ENCODE measurements at regions not wholly inside any gene's neighbourhood (a gene's known extent, or its start where the extent isn't known, plus 50 kb on each side); places are given as distances from the start of the nearest gene placed in this dataset.

DNA sequence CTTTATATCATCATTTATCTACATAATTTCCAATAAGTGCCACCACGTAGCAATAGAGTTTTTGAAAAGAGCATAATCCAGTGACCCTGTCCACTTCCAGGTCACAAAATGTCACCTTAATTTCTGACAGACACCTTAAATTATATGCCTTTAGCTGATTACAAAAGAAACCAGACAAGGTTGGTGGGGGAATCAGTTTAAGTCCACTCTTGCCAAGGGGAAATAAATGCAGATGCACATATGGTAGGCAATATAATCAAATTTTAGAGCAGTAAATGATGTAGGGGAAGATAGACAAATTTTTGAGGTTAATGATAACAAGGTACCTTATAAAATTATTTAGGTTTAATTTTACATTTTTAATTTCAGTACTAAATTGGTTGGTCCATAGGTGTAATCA is 253.5 kb downstream of the ZIC1 start:
- dilution Hi-C loops (cut with HindIII; ENCODE audit: low sequenced_read_pairs, unreplicated experiment) (no loop called here), in situ Hi-C loops (cut with MboI; ENCODE audit: low sequenced_read_pairs) (no loop called here), intact Hi-C loops (cut with micrococcal nuclease) (no loop called here)
- no peak overlapping the region for H3K4ac ChIP-seq (ENCODE audit: low read depth, low read length)
- H3K79me1 ChIP-seq (ENCODE audit: low read depth in 1 of 2, low read length in 2 of 2): no peaks in the 10 kb centered on the region
- no CpG with 5 or more reads among the region's 1 CpG for WGBS, 2 experiments (ENCODE audit: extremely low coverage in 2 of 2, insufficient read length in 1 of 2)
- H3K14ac ChIP-seq (replicated peaks; ENCODE audit: low read depth, low read length): no peak overlapping the region
- H4K91ac ChIP-seq (ENCODE audit: insufficient read depth, low read depth, low read length): no peak overlapping the region
- H2AK5ac ChIP-seq (ENCODE audit: low read depth, low read length): no peak overlapping the region
- no peak overlapping the region for H2BK15ac ChIP-seq (ENCODE audit: low read depth, low read length)
- no peaks in the 10 kb centered on the region for H3K9me3 ChIP-seq (ENCODE audit: control insufficient read depth, insufficient read depth, low read length)
- no peak overlapping the region for H2BK20ac ChIP-seq (ENCODE audit: low read depth, low read length)
- no peaks in the 10 kb centered on the region for H4K20me1 ChIP-seq (ENCODE audit: insufficient read depth, low read length)
- H3K4me3 ChIP-seq (ENCODE audit: insufficient read depth, low read depth, low read length): no peak overlapping the region
- TF ChIP-seq ELK1 (IDR thresholded peaks at IDR 0.05; ENCODE audit: borderline replicate concordance, low read depth, low read length): no peak
- no peak for TF ChIP-seq MXI1 (IDR thresholded peaks at IDR 0.05; ENCODE audit: borderline replicate concordance, low read depth, low read length)
- TF ChIP-seq SMC3 (IDR thresholded peaks at IDR 0.05; ENCODE audit: low read depth, low read length): no peak
- no peak for TF ChIP-seq FOS (IDR thresholded peaks at IDR 0.05; ENCODE audit: low read depth, low read length)
- TF ChIP-seq, protein P1, sequence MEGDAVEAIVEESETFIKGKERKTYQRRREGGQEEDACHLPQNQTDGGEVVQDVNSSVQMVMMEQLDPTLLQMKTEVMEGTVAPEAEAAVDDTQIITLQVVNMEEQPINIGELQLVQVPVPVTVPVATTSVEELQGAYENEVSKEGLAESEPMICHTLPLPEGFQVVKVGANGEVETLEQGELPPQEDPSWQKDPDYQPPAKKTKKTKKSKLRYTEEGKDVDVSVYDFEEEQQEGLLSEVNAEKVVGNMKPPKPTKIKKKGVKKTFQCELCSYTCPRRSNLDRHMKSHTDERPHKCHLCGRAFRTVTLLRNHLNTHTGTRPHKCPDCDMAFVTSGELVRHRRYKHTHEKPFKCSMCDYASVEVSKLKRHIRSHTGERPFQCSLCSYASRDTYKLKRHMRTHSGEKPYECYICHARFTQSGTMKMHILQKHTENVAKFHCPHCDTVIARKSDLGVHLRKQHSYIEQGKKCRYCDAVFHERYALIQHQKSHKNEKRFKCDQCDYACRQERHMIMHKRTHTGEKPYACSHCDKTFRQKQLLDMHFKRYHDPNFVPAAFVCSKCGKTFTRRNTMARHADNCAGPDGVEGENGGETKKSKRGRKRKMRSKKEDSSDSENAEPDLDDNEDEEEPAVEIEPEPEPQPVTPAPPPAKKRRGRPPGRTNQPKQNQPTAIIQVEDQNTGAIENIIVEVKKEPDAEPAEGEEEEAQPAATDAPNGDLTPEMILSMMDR (conservative IDR thresholded peaks at IDR 0.05; ENCODE audit: low read depth, low read length): no peak
- TF ChIP-seq BHLHE40 (IDR thresholded peaks at IDR 0.05; ENCODE audit: low read depth, low read length): no peak
- no peak for TF ChIP-seq CHD1 (IDR thresholded peaks at IDR 0.05; ENCODE audit: low read depth, low read length)
- TF ChIP-seq MAZ (IDR thresholded peaks at IDR 0.05; ENCODE audit: borderline replicate concordance, low read depth, low read length): no peak
- ChIA-PET POLR2A (ENCODE audit: unreplicated experiment) (no interaction called here), CTCF (no interaction called here)
- H2AK9ac ChIP-seq (replicated peaks; ENCODE audit: low read depth, low read length, poor library complexity): no peak overlapping the region
- no peak overlapping the region for H3K27ac ChIP-seq (ENCODE audit: insufficient read depth, low read length)
- H3K4me1 ChIP-seq (ENCODE audit: control insufficient read depth, insufficient read depth, low read length): no peaks in the 10 kb centered on the region
- H3K56ac ChIP-seq (ENCODE audit: extremely low read depth, insufficient read depth, low read length): no peak overlapping the region
- H4K5ac ChIP-seq (ENCODE audit: low read depth, low read length): no peak overlapping the region
- H3K23ac ChIP-seq (ENCODE audit: low read depth, low read length): no peak overlapping the region
- H2BK120ac ChIP-seq (ENCODE audit: low read depth, low read length): no peak overlapping the region
- no peak overlapping the region for H3K4me2 ChIP-seq (ENCODE audit: low read depth, low read length)
- H3K9me1 ChIP-seq (ENCODE audit: insufficient read depth, low read length): no peaks in the 10 kb centered on the region
- no peak overlapping the region for H2BK5ac ChIP-seq (ENCODE audit: low read depth, low read length, poor library complexity, severe bottlenecking)
- DNase-seq: no peak
- H3K18ac ChIP-seq (ENCODE audit: low read depth, low read length): no peak overlapping the region
- no peak for ATAC-seq (ENCODE audit: low read depth)
- no peak overlapping the region for H2AFZ ChIP-seq (replicated peaks; ENCODE audit: low read length, poor library complexity)
- H3K27me3 ChIP-seq (ENCODE audit: control insufficient read depth, insufficient read depth, low read length): no peaks in the 10 kb centered on the region
- no TSS peak for BruUV-seq (replicated peaks)
- no peak overlapping the region for H4K8ac ChIP-seq (ENCODE audit: low read depth in 2 of 2, low read length in 2 of 2)
- H3K9ac ChIP-seq (ENCODE audit: low read depth, low read length): no peak overlapping the region
- H3K36me3 ChIP-seq (ENCODE audit: control insufficient read depth, insufficient read depth, low read length): no peaks in the 10 kb centered on the region

Measured in IMR-90 (cell line).